ENCODE measurements at regions not wholly inside any gene's neighbourhood (a gene's known extent, or its start where the extent isn't known, plus 50 kb on each side); places are given as distances from the start of the nearest gene placed in this dataset.
"Not testable (repeated sequence)": the region's sequence is repeated elsewhere in the genome, so short reads cannot be mapped to it uniquely, and the experiment has no call there.

- no peak for DNase-seq
Observed at GRCh38 chr6:87755708-87756671, 54.0 kb upstream of the AKIRIN2 start.

DNA sequence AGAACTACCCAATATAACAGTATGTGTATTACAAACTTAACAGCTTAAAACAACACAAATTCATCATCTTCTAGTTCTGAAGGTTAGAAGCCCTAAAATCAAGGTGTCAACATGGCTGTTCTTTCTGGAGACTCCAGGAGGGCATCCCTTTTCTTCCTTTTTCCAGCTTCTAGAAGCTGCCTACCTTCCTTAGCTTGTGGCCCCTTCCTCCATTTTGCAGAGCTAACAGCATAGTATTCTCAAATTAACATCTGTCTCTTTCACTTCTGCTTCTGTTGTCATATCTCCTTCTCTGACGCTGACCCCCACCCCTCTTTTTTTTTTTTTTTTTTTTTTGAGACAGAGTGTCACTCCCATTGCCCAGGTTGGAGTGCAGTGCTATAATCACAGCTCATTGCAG is 52.8 kb upstream of the AKIRIN2 start:
- no peak for DNase-seq

DNA sequence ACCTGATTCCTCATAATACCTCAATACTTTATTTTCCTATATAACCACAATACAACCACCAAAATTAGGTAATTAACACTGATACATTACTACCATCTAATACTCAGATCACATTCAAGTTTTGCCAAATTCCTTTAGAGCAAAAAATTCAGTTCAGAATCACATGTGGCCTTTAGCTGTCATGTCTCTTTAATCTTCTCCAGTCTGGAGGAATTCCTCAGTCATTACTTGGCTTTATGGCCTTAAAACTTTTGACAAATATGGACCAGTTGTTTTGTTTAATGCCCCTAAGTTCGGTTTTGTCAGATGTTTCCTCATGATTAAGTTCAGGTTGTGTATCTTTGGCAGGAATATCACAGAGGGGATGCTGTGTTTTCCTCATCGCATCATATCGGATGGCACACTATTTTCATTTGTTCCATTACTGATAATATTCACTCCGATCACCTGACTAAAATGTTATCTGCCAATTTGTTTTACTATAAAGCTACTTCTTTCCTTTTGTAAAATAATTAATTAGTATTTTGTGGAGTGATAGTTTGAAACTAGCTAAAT is 51.2 kb upstream of the AKIRIN2 start:
- no peak for DNase-seq

- not testable (repeated sequence) for DNase-seq
Observed at GRCh38 chr6:87752503-87752902, 50.5 kb upstream of the AKIRIN2 start.

Data from activated effector memory CD4-positive, alpha-beta T cell treated with anti-CD3 and anti-CD28 coated beads, Interleukin-2, amount 50 U/mL, for 16 hours (primary cell).